C4-2B (cell line): ENCODE measurements at regions not wholly inside any gene's neighbourhood (a gene's known extent, or its start where the extent isn't known, plus 50 kb on each side); places are given as distances from the start of the nearest gene placed in this dataset.

Experiments used
- CTCF ChIP-seq: fragments of 450-650 bp; conservative IDR thresholded peaks from 2 replicates; pipeline ENCODE4 v1.5.1; 2017; ENCODE audit warnings: mild to moderate bottlenecking
- ZFX ChIP-seq: fragments of 450-650 bp; IDR thresholded peaks from 2 replicates; pipeline ENCODE4 v1.6.1; 2017

GRCh38 chr12:98221243-98221808 is 294.1 kb upstream of the TMPO start:
- no peak for TF ChIP-seq CTCF
- TF ChIP-seq ZFX, result no peak
